Left colon (tissue), 2 donors: ENCODE measurements at regions not wholly inside any gene's neighbourhood (a gene's known extent, or its start where the extent isn't known, plus 50 kb on each side); places are given as distances from the start of the nearest gene placed in this dataset.
"Not testable (repeated sequence)": the region's sequence is repeated elsewhere in the genome, so short reads cannot be mapped to it uniquely, and the experiment has no call there.

Experiments used
- ATAC-seq: fragments of 200-7000 bp; cut with Tn5 transposase; one replicate; pipeline ENCODE4 v1.9.1; 2020; ENCODE audit warnings: mild to moderate bottlenecking, moderate library complexity
- DNase-seq, 2 donors: peaks; one replicate each; pipeline ENCODE4 v3.0.0-alpha.2; 2020
- intact Hi-C, 2 donors: fragments of 100-400 bp; cut with DNase I in 1 of 2; cut with micrococcal nuclease in 1 of 2; formaldehyde crosslinking; loops; one replicate each; pipeline versions ENCODE4 v1.11.2 to v1.14.0; 2022; cut with DNase I, micrococcal nuclease
- donor health status: DM: no; HTN: no; CAD: no.
- donor health status: DM: yes; HTN: yes; CAD: no.

DNA sequence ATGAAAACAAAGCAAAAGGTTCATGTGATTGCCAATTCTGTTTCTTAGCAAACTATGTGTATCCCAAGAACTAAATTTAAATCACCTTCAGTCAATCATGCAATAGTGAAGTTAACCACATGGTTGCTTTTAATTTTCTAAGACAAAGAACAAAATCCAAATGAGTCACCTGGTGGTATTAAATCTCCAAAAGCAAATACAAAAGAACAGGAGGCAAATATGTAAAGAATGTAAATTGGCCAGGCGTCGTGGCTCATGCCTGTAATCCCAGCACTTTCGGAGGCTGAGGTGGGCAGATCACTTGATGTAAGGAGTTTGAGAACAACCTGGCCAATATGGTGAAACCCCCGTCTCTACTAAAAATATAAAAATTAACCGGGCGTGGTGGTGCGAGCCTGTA, 54.2 kb upstream of the PIK3R4 start:
- intact Hi-C loops = no loop called here
- DNase-seq (no peak), ATAC-seq (no peak)

GRCh38 chr3:130801473-130801872, 54.8 kb upstream of the PIK3R4 start:
- DNase-seq (no peak), ATAC-seq (no peak)
- intact Hi-C loops = no loop called here

- intact Hi-C loops = no loop called here
- ATAC-seq (no peak), DNase-seq (no peak)
Observed at GRCh38 chr3:130811557-130811956, 64.9 kb upstream of the PIK3R4 start.

DNA sequence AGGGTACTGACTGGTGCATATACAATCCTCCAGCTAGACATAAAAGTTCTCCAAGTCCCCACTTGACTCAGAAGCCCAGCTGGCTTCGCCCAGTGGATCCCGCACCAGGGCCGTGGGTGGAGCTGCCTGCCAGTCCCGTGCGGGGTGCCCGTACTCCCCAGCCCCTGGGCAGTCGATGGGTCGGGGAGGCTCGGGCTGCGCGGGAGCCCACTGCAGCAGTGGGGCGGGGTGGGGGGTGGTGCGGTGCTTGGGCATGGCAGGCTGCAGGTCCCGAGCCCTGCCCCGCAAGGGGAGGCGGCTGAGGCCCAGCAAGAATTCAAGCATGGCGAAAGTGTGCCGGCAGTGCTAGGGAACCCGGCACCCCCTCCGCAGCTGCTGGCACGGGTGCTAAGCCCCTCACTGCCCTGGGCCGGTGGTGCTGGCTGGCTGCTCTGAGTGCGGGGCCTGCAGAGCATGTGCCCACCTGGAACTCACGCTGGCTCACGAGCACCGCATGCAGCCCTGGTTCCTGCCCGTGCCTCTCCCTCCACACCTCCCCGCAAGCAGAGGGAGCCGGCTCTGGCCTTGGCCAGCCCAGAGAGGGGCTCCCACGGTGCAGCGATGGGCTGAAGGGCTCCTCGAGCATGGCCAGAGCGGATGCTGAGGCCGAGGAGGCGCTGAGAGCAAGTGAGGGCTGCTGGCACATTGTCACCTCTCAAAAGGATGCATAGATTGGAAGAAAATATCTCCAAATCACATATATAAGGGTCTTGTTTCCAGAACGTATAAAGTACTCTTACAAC, 68.3 kb upstream of the PIK3R4 start:
- ATAC-seq (no peak), DNase-seq (no peak)
- intact Hi-C loops = no loop called here

- ATAC-seq = no peak
- no peak for DNase-seq
Observed at GRCh38 chr3:130816561-130817445, 70.2 kb upstream of the PIK3R4 start.

DNA sequence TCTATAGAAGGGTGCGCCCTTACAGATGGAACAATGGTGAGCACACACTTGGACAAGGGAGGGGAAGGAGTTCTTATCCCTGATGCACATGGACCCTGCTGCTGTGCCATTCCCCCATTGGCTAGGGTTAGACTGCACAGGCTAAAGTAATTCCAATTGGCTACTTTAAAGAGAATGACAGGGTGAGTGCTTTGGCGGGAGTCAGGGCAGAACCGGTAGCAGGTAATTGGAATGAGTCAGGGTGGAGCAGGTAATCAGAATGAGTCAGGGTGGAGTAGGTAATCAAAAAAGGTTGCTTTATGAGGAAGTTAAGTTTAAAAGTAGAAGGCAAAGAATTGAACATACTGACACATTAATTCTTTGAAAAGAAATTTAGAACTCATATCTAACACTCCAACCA, 71.4 kb upstream of the PIK3R4 start:
- intact Hi-C loops = not testable (repeated sequence)
- DNase-seq = peak; percentile 25 to 44
- ATAC-seq = peak; percentile 67

More at GRCh38 chr3:130816561-130817445, 70.2 kb upstream of the PIK3R4 start:
- intact Hi-C loops = no loop called here

GRCh38 chr3:130820976-130821375, 72.9 kb upstream of the ATP2C1 start:
- ATAC-seq = peak; percentile 72
- no peak for DNase-seq
- intact Hi-C loops = no loop called here

GRCh38 chr3:130821806-130822205, 72.1 kb upstream of the ATP2C1 start:
- intact Hi-C loops = no loop called here
- ATAC-seq (no peak), DNase-seq (no peak)

DNA sequence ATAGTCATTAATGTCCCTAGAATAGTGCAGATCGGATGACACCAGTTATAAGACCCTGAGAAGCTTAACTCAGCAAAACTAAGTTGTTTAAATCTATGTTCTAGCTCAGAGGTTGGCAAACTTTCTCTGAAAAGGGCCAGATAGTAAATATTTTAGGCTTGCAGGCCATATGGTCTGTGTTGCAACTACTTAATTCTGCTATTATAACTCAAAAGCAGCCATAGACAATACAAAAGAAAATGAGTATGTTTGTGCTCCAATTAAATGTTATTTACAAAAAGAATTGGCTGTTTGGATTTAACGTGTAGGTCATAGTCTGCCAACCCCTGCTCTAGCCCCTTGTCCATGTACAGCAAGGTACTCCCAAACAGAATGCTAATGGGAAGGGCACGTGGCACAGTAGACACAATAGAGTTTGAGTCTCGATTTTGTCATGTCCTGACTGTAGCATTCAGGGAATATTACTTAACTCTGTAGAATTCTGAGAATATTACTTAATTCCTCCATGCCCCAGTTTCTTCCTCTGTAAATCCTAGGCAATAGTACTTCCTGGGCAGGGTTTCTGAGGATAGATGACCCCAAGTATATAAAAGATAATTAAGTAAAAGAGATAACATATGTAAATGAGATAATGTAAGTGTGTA, 70.5 kb upstream of the ATP2C1 start:
- intact Hi-C loops = no loop called here
- ATAC-seq = no peak
- no peak for DNase-seq

GRCh38 chr3:130823996-130824395, 69.9 kb upstream of the ATP2C1 start:
- no peak for DNase-seq
- no peak for ATAC-seq
- intact Hi-C loops = no loop called here

DNA sequence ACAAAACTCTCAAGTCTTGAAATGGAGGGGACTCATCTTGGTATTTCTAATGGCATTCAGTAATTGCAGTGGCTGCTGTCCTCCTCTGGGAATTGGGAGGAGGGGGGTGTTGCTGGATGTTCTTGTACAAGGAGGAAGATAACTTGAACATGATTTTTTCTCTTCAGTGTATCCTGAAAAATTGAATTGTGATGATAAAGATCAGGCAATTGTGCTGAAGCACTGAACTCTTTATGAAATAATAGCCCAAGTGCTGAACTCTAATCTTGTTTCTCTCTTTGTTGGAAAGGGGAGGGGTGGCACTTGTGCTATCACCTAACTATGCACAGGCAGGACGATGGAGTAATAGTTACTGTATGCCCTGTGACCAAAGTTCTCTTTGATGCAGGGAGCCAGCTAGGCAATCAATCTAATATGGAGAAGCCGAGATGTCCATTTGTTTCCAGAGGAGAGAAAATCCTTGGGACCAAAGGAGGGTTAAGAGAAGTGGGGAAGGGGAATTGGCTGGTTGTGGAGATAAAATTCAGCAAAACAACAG, 68.1 kb upstream of the ATP2C1 start:
- intact Hi-C loops = no loop called here
- no peak for DNase-seq
- ATAC-seq = peak; percentile 58

DNA sequence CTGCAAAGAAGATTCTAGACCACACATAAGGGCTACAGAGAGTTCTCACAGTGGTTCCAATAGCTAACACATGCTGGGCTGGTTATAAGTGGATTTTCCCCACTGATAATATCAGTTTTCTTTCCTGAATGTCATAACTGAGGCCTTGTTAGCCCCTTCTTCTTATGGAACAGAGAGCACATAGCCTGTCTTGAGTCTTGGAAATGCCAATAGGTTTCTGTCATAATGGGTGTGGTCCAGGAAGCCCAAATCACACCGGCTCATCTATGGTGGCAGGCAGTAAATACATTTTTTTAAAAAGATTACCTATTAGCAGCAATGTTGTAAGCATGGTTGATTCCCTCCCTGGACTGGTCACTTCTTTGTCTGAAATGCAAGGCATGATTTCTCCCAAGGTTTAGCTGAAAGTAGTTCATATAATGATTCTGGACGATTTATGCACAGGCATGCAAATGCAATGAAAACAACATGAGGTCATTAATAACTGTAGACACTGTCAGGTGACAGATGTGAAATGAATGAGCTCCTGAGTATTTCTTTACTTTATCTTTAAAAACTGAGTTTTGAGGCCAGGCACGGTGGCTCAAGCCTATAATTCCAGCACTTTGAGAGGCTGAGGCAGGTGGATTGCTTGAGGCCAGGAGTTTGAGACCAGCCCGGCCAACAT, 67.2 kb upstream of the ATP2C1 start:
- peak; percentile 40 for ATAC-seq
- DNase-seq = no peak
- intact Hi-C loops = no loop called here

DNA sequence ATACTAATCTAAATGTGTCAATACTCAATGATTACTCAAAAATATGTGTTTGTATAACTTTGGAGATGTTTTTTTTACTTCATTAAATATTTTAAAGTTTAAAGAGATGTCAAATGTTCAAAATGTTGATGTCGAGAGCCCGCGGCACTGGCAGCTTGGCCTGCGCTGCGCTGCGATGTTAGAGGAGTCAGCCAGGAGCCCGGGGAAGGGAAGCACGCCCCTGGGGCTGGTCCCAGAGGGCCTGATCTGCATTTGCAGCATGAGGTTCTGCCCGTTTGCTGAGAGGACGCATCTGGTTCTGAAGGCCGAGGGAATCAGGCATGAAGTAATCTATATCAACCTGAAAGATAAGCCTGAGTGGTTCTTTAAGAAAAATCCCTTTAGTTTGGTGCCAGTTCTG, 66.4 kb upstream of the ATP2C1 start:
- ATAC-seq (no peak), DNase-seq (no peak)
- intact Hi-C loops = no loop called here

DNA sequence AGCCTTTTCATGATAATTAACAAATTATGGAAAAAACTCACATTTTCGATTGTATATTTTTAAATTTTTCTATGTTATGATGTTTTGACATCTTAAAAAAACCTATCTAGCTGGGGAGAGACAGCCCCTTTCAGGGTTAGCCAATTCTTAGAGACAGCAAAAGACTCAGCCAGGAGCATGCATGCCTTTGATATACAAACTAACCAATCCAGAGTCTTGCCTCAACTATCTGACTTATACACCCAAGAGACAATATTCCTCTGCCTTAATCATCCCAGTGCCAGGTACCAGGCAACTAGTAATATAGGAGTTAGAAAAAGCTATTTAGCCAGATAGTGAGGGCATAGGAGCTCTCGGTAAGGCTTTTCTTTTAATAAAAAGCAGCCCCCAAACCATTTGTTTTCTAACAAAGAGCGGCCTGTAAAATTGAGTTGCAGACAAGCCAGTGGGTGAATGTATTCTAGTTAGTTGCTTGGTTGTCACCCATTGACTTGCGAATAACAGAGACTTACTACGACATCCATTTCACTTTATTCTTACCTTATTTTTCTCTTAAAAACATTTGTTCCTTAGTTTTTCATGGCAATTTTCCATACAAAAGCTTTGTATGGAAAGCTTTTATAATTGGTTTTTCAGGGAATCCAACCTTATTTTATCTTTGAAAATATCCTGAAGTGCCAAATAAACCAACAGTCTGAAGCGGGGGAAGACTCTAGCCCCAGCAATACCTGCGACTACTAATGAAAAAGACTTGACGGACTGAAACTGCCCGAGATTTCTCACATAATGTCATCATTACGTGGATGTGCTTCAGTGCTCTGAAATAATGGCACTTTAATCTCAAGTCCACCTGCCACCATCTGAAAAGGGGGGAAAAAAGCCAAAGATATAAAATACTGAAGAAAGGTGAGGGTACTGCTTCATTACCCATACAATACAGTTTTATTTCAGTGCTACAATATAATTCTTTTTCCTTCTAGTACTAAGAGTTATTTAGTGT, 64.6 kb upstream of the ATP2C1 start:
- ATAC-seq = no peak
- intact Hi-C loops = no loop called here

GRCh38 chr3:130831719-130832400, 62.0 kb upstream of the ATP2C1 start:
- DNase-seq = peak in 1 of 2 donors; percentile 9
- no peak for ATAC-seq
- intact Hi-C loops = no loop called here

More for the DNA sequence above, 64.6 kb upstream of the ATP2C1 start:
- no peak for DNase-seq

DNA sequence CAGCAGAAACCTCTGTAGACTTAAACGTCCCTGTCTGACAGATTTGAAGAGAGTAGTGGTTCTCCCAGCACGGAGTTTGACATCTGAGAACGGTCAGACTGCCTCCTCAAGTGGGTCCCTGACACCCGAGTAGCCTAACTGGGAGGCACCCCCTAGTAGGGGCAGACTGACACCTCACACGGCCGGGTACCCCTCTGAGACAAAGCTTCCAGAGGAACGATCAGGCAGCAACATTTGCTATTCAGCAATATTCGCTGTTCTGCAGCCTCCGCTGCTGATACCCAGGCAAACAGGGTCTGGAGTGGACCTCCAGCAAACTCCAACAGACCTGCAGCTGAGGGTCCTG, 61.5 kb upstream of the ATP2C1 start:
- DNase-seq, ATAC-seq, intact Hi-C loops: not testable (repeated sequence)

DNA sequence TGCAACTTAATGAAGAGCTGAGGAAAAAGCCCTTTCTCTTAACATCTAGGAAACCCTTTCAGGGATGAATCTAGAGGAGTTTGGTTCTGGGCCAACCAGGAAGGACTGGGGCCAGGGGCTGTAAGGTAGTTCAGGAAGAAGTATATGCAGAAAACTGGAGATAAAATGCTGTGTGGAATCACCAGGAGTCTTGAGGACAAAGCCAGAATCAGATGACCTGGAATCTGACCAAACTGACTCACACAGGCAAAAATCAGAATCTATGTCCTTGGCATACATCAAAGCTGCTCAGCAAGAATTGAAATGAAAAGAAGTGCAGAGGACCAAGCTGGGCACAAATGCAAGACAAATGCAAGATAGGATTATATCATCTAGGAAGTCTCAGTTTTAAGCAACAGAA, 59.4 kb upstream of the ATP2C1 start:
- no peak for ATAC-seq
- DNase-seq = no peak
- intact Hi-C loops = no loop called here
